ENCODE measurements at regions not wholly inside any gene's neighbourhood (a gene's known extent, or its start where the extent isn't known, plus 50 kb on each side); places are given as distances from the start of the nearest gene placed in this dataset.

DNA sequence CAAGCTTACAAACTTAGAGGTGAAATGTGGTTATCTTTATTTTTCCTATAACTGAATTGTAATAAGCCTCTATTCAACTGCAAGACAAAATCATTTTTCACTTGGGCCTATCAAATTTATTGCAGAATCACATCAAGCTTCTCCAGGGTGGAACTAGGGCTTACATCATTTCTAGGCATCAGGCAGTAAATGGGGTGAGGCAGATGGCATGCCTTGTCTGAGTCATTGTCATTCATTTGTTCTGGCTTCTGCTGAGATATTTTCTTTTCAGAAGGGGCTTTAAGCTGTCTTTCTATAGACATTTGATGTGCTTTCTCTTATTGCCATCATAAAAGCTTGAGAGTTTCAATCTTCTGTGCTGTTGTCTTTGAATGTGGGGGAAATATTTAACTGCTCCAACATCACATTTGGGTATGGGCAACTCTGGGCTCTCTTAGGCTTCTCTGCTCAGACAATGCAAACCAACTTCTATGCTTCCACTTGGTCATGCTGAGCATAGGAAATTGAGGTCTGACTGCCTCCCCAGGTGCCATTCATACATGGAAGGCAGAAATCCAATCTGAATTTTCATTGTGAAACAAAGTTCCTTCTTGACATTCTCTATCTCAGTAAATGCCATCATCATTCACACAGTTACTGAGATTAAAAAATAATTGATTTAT, 225.8 kb upstream of the GIMD1 start:
- CTCF ChIA-PET = no interaction called here
- DNase-seq (ENCODE audit: low read depth, low spot score) = no peak

GRCh38 chr4:106588891-106589290, 220.3 kb upstream of the GIMD1 start:
- DNase-seq (ENCODE audit: low read depth, low spot score) = no peak
- POLR2A ChIA-PET = no interaction called here

More for the DNA sequence above, 225.8 kb upstream of the GIMD1 start:
- no peak overlapping the region for H3K4me3 ChIP-seq (ENCODE audit: low read depth, low read length)
- TF ChIP-seq, protein P1, sequence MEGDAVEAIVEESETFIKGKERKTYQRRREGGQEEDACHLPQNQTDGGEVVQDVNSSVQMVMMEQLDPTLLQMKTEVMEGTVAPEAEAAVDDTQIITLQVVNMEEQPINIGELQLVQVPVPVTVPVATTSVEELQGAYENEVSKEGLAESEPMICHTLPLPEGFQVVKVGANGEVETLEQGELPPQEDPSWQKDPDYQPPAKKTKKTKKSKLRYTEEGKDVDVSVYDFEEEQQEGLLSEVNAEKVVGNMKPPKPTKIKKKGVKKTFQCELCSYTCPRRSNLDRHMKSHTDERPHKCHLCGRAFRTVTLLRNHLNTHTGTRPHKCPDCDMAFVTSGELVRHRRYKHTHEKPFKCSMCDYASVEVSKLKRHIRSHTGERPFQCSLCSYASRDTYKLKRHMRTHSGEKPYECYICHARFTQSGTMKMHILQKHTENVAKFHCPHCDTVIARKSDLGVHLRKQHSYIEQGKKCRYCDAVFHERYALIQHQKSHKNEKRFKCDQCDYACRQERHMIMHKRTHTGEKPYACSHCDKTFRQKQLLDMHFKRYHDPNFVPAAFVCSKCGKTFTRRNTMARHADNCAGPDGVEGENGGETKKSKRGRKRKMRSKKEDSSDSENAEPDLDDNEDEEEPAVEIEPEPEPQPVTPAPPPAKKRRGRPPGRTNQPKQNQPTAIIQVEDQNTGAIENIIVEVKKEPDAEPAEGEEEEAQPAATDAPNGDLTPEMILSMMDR (IDR thresholded peaks at IDR 0.05; ENCODE audit: insufficient read depth, low read length, missing control alignments) = no peak
- POLR2A ChIA-PET = no interaction called here

GRCh38 chr4:106587558-106587957, 219.0 kb upstream of the GIMD1 start:
- no peak overlapping the region for H3K4me3 ChIP-seq (ENCODE audit: low read depth, low read length)
- TF ChIP-seq, protein P1 (IDR thresholded peaks at IDR 0.05; ENCODE audit: insufficient read depth, low read length, missing control alignments) = no peak
- POLR2A ChIA-PET = no interaction called here
- no peak for DNase-seq (ENCODE audit: low read depth, low spot score)
- CTCF ChIA-PET = interaction anchor here (0.9 to 1.3 kb wide), 2 partner anchors 10 to 62 kb away, joined by 3 to 4 read pairs; no protein-coding TSS in a partner anchor

More at GRCh38 chr4:106588891-106589290, 220.3 kb upstream of the GIMD1 start:
- CTCF ChIA-PET = interaction anchor here (1.3 to 1.6 kb wide), 2 partner anchors 9 to 109 kb away, joined by 3 to 4 read pairs; no protein-coding TSS in a partner anchor
- TF ChIP-seq, protein P1 (IDR thresholded peaks at IDR 0.05; ENCODE audit: insufficient read depth, low read length, missing control alignments) = no peak
- H3K4me3 ChIP-seq (ENCODE audit: low read depth, low read length) = no peak overlapping the region

DNA sequence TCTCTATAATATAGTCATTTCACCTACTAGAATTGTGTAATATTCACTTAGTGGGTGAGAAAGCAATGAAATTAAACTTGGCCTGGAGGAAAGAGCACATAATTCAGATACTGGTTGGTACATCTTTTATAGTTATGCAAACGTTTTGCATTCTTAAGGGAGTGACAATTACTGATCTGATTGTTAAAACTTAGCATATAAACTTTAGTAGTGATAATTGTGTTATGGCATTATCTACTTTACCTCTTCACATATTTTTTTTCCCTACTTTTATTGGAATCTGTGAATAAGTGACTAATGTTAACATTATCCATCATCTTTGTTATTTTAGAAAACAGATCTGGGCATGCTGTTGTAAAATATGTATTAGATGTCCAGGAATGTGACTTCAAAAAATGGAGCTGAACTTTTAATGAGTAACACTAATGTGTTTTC, 217.4 kb upstream of the GIMD1 start:
- no peak overlapping the region for H3K4me3 ChIP-seq (ENCODE audit: low read depth, low read length)
- CTCF ChIA-PET = no interaction called here
- POLR2A ChIA-PET = no interaction called here
- no peak for DNase-seq (ENCODE audit: low read depth, low spot score)
- TF ChIP-seq, protein P1 (IDR thresholded peaks at IDR 0.05; ENCODE audit: insufficient read depth, low read length, missing control alignments) = no peak

DNA sequence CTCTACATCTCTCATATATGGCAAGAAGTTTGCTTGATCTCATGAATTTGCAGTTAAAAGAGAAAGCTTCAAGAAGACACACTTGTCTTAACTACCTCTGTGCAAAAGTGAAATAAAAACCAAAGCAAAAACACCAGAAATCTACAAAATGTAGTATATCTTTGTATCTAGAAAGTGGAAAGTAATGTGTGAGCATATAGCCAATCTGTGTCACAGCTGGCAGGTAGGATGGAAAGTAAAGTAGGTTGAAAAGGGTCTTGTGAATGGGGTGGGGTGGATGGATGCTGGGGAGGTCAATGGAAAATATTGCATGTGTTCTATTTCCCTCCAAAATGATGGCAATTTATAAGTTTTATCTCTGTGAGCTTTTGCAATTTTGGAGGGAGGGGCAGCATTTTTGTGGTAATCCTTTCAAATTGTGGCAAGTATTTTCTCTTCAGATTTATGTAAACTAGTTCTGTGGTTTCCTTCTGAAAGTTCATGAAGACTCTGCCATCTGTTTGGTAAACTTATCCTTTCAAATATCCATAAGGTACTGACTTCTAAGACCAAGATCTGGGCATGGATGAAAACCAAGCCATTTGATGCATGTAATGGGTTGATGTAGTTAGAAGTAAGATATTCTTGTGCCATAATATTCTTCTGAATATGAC, 215.9 kb upstream of the GIMD1 start:
- POLR2A ChIA-PET = no interaction called here
- no peak overlapping the region for H3K4me3 ChIP-seq (ENCODE audit: low read depth, low read length)
- CTCF ChIA-PET = no interaction called here
- TF ChIP-seq, protein P1 (IDR thresholded peaks at IDR 0.05; ENCODE audit: insufficient read depth, low read length, missing control alignments) = no peak
- DNase-seq (ENCODE audit: low read depth, low spot score) = no peak

DNA sequence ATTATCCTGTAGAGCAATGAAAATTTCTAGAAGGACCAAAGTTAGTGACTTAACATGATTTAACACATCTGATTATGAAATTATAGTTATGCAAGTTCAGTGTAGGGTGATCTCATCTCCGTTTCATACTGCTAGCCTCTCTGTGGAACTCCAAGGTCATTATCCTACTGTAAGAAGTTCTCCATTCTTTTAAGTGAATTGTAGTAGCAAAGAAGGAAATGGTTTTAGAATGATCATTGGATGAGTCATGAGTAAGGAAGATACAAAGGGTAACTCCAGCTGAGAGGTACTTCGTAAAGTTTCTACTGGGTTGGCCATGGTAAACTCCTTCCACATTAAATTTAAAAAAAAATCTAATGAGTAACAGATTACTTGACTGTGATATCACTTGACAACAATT, 215.0 kb upstream of the GIMD1 start:
- ChIA-PET CTCF (interaction anchor here (1.3 kb wide), 1 partner anchor 14 kb away, joined by 4 read pairs; no protein-coding TSS in a partner anchor), POLR2A (no interaction called here)
- peak; percentile 92 for DNase-seq (ENCODE audit: low read depth, low spot score)
- H3K4me3 ChIP-seq (ENCODE audit: low read depth, low read length) = no peak overlapping the region
- TF ChIP-seq, protein P1 (IDR thresholded peaks at IDR 0.05; ENCODE audit: insufficient read depth, low read length, missing control alignments) = no peak
